Activated T-helper 17 cell treated with anti-CD3 and anti-CD28 coated beads, Interleukin-2, amount 50 U/mL, for 72 hours (primary cell): ENCODE measurements at regions not wholly inside any gene's neighbourhood (a gene's known extent, or its start where the extent isn't known, plus 50 kb on each side); places are given as distances from the start of the nearest gene placed in this dataset.

Experiments used
- ATAC-seq: fragments of 150-1000 bp; cut with Tn5 transposase; replicated peaks from 2 replicates; pipeline ENCODE4 v1.10.0; 2021; ENCODE audit warnings: mild to moderate bottlenecking, moderate library complexity
- H3K27ac Mint-ChIP-seq: one replicate; pipeline ENCODE4 v1.8.0; 2022; ENCODE audit warnings: mixed read lengths
- H3K27me3 Mint-ChIP-seq: one replicate; pipeline ENCODE4 v1.8.0; 2022; ENCODE audit warnings: mixed read lengths
- H3K36me3 Mint-ChIP-seq: one replicate; pipeline ENCODE4 v1.8.0; 2022; ENCODE audit warnings: low read depth, mild to moderate bottlenecking, mixed read lengths
- H3K4me1 Mint-ChIP-seq: one replicate; pipeline ENCODE4 v1.8.0; 2022; ENCODE audit warnings: mixed read lengths
- H3K4me3 Mint-ChIP-seq: one replicate; pipeline ENCODE4 v1.8.0; 2022; ENCODE audit warnings: mild to moderate bottlenecking, mixed read lengths
- H3K9me3 Mint-ChIP-seq: one replicate; pipeline ENCODE4 v1.8.0; 2022; ENCODE audit warnings: mixed read lengths

- Mint-ChIP-seq H3K4me3 (no peak overlapping the region), H3K27ac (no peak overlapping the region)
These were observed 80.7 kb upstream of the NCAM1 start for GRCh38 chr11:112880495-112880894.

GRCh38 chr11:112881461-112881860 lies 79.8 kb upstream of the NCAM1 start:
- no peak for ATAC-seq
- Mint-ChIP-seq H3K9me3 (no peaks in the 10 kb centered on the region), H3K36me3 (no peaks in the 10 kb centered on the region), H3K4me1 (no peaks in the 10 kb centered on the region), H3K27ac (no peak overlapping the region), H3K4me3 (no peak overlapping the region), H3K27me3 (peaks cover under 1% of the 10 kb centered on the region)

More at GRCh38 chr11:112880495-112880894, 80.7 kb upstream of the NCAM1 start:
- ATAC-seq = no peak
- Mint-ChIP-seq H3K27me3 (no peaks in the 10 kb centered on the region), H3K9me3 (no peaks in the 10 kb centered on the region), H3K36me3 (no peaks in the 10 kb centered on the region), H3K4me1 (no peaks in the 10 kb centered on the region)

GRCh38 chr11:112882494-112883381 lies 78.5 kb upstream of the NCAM1 start:
- H3K27me3 Mint-ChIP-seq = peaks cover 6% of the 10 kb centered on the region
- no peaks in the 10 kb centered on the region for H3K9me3 Mint-ChIP-seq
- H3K36me3 Mint-ChIP-seq = no peaks in the 10 kb centered on the region
- H3K4me3 Mint-ChIP-seq = no peak overlapping the region
- no peak overlapping the region for H3K27ac Mint-ChIP-seq
- ATAC-seq = no peak
- no peaks in the 10 kb centered on the region for H3K4me1 Mint-ChIP-seq

GRCh38 chr11:112884012-112884767 lies 77.0 kb upstream of the NCAM1 start:
- ATAC-seq = no peak
- Mint-ChIP-seq H3K4me3 (no peak overlapping the region), H3K9me3 (no peaks in the 10 kb centered on the region), H3K4me1 (no peaks in the 10 kb centered on the region), H3K27me3 (peaks cover 6% of the 10 kb centered on the region), H3K27ac (no peak overlapping the region), H3K36me3 (no peaks in the 10 kb centered on the region)

- H3K27ac Mint-ChIP-seq = no peak overlapping the region
- no peaks in the 10 kb centered on the region for H3K9me3 Mint-ChIP-seq
- ATAC-seq = no peak
- peaks cover 6% of the 10 kb centered on the region for H3K27me3 Mint-ChIP-seq
- H3K4me1 Mint-ChIP-seq = no peaks in the 10 kb centered on the region
- H3K4me3 Mint-ChIP-seq = no peak overlapping the region
- H3K36me3 Mint-ChIP-seq = no peaks in the 10 kb centered on the region
These were observed 75.3 kb upstream of the NCAM1 start for GRCh38 chr11:112885744-112886433.

- Mint-ChIP-seq H3K27me3 (peaks cover 10% of the 10 kb centered on the region), H3K36me3 (no peaks in the 10 kb centered on the region), H3K4me3 (no peak overlapping the region), H3K27ac (no peak overlapping the region), H3K4me1 (no peaks in the 10 kb centered on the region), H3K9me3 (no peaks in the 10 kb centered on the region)
- ATAC-seq = no peak
These were observed 74.5 kb upstream of the NCAM1 start for GRCh38 chr11:112886434-112887370.

- no peak overlapping the region for H3K27ac Mint-ChIP-seq
- H3K36me3 Mint-ChIP-seq = no peaks in the 10 kb centered on the region
- no peaks in the 10 kb centered on the region for H3K9me3 Mint-ChIP-seq
- ATAC-seq = no peak
- no peaks in the 10 kb centered on the region for H3K4me1 Mint-ChIP-seq
- peaks cover 27% of the 10 kb centered on the region for H3K27me3 Mint-ChIP-seq
- H3K4me3 Mint-ChIP-seq = no peak overlapping the region
These were observed 71.8 kb upstream of the NCAM1 start for GRCh38 chr11:112889446-112889845.

GRCh38 chr11:112899235-112900006 lies 61.8 kb upstream of the NCAM1 start:
- Mint-ChIP-seq H3K27ac (no peak overlapping the region), H3K36me3 (no peaks in the 10 kb centered on the region), H3K4me1 (no peaks in the 10 kb centered on the region), H3K4me3 (no peak overlapping the region), H3K27me3 (peaks cover 22% of the 10 kb centered on the region), H3K9me3 (no peaks in the 10 kb centered on the region)
- ATAC-seq = no peak

- peaks cover 19% of the 10 kb centered on the region for H3K27me3 Mint-ChIP-seq
- no peaks in the 10 kb centered on the region for H3K9me3 Mint-ChIP-seq
- ATAC-seq = no peak
- no peak overlapping the region for H3K4me3 Mint-ChIP-seq
- H3K27ac Mint-ChIP-seq = no peak overlapping the region
- H3K36me3 Mint-ChIP-seq = no peaks in the 10 kb centered on the region
- H3K4me1 Mint-ChIP-seq = no peaks in the 10 kb centered on the region
These were observed 59.3 kb upstream of the NCAM1 start for GRCh38 chr11:112901924-112902323.

GRCh38 chr11:112902361-112903011 lies 58.7 kb upstream of the NCAM1 start:
- peaks cover 19% of the 10 kb centered on the region for H3K27me3 Mint-ChIP-seq
- H3K4me1 Mint-ChIP-seq = no peaks in the 10 kb centered on the region
- ATAC-seq = no peak
- H3K27ac Mint-ChIP-seq = no peak overlapping the region
- no peak overlapping the region for H3K4me3 Mint-ChIP-seq
- H3K36me3 Mint-ChIP-seq = no peaks in the 10 kb centered on the region
- H3K9me3 Mint-ChIP-seq = no peaks in the 10 kb centered on the region

GRCh38 chr11:112903340-112903739 lies 57.9 kb upstream of the NCAM1 start:
- Mint-ChIP-seq H3K36me3 (no peaks in the 10 kb centered on the region), H3K4me3 (no peak overlapping the region), H3K27me3 (peaks cover 19% of the 10 kb centered on the region), H3K9me3 (no peaks in the 10 kb centered on the region), H3K27ac (no peak overlapping the region), H3K4me1 (no peaks in the 10 kb centered on the region)
- ATAC-seq = no peak

- H3K4me1 Mint-ChIP-seq = no peaks in the 10 kb centered on the region
- H3K27me3 Mint-ChIP-seq = peaks cover 9% of the 10 kb centered on the region
- H3K27ac Mint-ChIP-seq = no peak overlapping the region
- no peak overlapping the region for H3K4me3 Mint-ChIP-seq
- no peaks in the 10 kb centered on the region for H3K9me3 Mint-ChIP-seq
- H3K36me3 Mint-ChIP-seq = no peaks in the 10 kb centered on the region
- ATAC-seq = no peak
These were observed 50.1 kb upstream of the NCAM1 start for GRCh38 chr11:112911124-112911523.
